H9 (cell line): ENCODE measurements at regions not wholly inside any gene's neighbourhood (a gene's known extent, or its start where the extent isn't known, plus 50 kb on each side); places are given as distances from the start of the nearest gene placed in this dataset.

ENCODE experiments used
- DNase-seq: peaks from one replicate; pipeline ENCODE4 v3.0.0-alpha.2; 2017
- H2AFZ ChIP-seq: one replicate; pipeline ENCODE4 v1.6.1; 2013; ENCODE audit warnings: mild to moderate bottlenecking, low read length, control low read depth, moderate library complexity
- H2AK5ac ChIP-seq: 2 replicates; pipeline ENCODE4 v1.6.1; 2013; ENCODE audit warnings: low read length, control low read depth, mixed read lengths; ENCODE audit not compliant: insufficient read length
- H2BK120ac ChIP-seq: one replicate; pipeline ENCODE4 v1.6.1; 2013; ENCODE audit warnings: low read depth, mild to moderate bottlenecking, low read length, control low read depth, inconsistent platforms; ENCODE audit not compliant: poor library complexity, severe bottlenecking
- H2BK12ac ChIP-seq: 2 replicates; pipeline ENCODE4 v1.6.1; 2013; ENCODE audit warnings: low read length, control low read depth, mixed read lengths, low read depth; ENCODE audit not compliant: insufficient read length
- H2BK15ac ChIP-seq: 2 replicates; pipeline ENCODE4 v1.6.1; 2013; ENCODE audit warnings: low read depth, low read length, control low read depth
- H2BK20ac ChIP-seq: one replicate; pipeline ENCODE4 v1.6.1; 2013; ENCODE audit warnings: low read depth, mild to moderate bottlenecking, low read length, control low read depth, inconsistent platforms; ENCODE audit not compliant: poor library complexity, severe bottlenecking
- H2BK5ac ChIP-seq: 2 replicates; pipeline ENCODE4 v1.6.1; 2013; ENCODE audit warnings: low read length, control low read depth, mixed read lengths; ENCODE audit not compliant: insufficient read length
- H3K14ac ChIP-seq: 2 replicates; pipeline ENCODE4 v1.6.1; 2013; ENCODE audit warnings: low read length, control low read depth; ENCODE audit not compliant: insufficient read depth
- H3K18ac ChIP-seq: 2 replicates; pipeline ENCODE4 v1.6.1; 2013; ENCODE audit warnings: low read depth, mild to moderate bottlenecking, mixed read lengths, low read length, control low read depth; ENCODE audit not compliant: insufficient read length
- H3K23ac ChIP-seq: 2 replicates; pipeline ENCODE4 v1.6.1; 2013; ENCODE audit warnings: low read length, control low read depth, mixed read lengths, low read depth; ENCODE audit not compliant: insufficient read length
- H3K23me2 ChIP-seq: 2 replicates; pipeline ENCODE4 v1.6.1; 2013; ENCODE audit warnings: low read depth, mild to moderate bottlenecking, mixed read lengths, low read length, control low read depth; ENCODE audit not compliant: insufficient read length, poor library complexity, severe bottlenecking
- H3K27ac ChIP-seq: 2 replicates; pipeline ENCODE4 v1.5.1; 2013; ENCODE audit warnings: low read length, control low read depth, mixed read lengths, low read depth; ENCODE audit not compliant: insufficient read length
- H3K27me3 ChIP-seq: 2 replicates; pipeline ENCODE4 v1.6.1; 2013; ENCODE audit warnings: low read length, control low read depth, inconsistent platforms; ENCODE audit not compliant: insufficient read depth
- H3K4ac ChIP-seq: 2 replicates; pipeline ENCODE4 v1.6.1; 2013; ENCODE audit warnings: low read depth, mild to moderate bottlenecking, control low read depth, inconsistent platforms, low read length, moderate library complexity
- H3K4me1 ChIP-seq: 2 replicates; pipeline ENCODE4 v1.6.1; 2013; ENCODE audit warnings: low read length, control low read depth, inconsistent platforms; ENCODE audit not compliant: insufficient read depth
- H3K4me2 ChIP-seq: 2 replicates; pipeline ENCODE4 v1.6.1; 2013; ENCODE audit warnings: low read length, control low read depth, mixed read lengths; ENCODE audit not compliant: insufficient read length, insufficient read depth
- H3K56ac ChIP-seq: 2 replicates; pipeline ENCODE4 v1.6.1; 2013; ENCODE audit warnings: low read depth, mild to moderate bottlenecking, mixed read lengths, low read length, control low read depth; ENCODE audit not compliant: insufficient read length
- H3K79me1 ChIP-seq: 2 replicates; pipeline ENCODE4 v1.6.1; 2013; ENCODE audit warnings: low read depth, mild to moderate bottlenecking, moderate library complexity, low read length, control low read depth, inconsistent platforms; ENCODE audit not compliant: insufficient read depth, poor library complexity, severe bottlenecking
- H3K79me2 ChIP-seq: 2 replicates; pipeline ENCODE4 v1.6.1; 2013; ENCODE audit warnings: low read length, control low read depth, inconsistent platforms; ENCODE audit not compliant: insufficient read depth
- H3K9ac ChIP-seq: 2 replicates; pipeline ENCODE4 v1.6.1; 2013; ENCODE audit warnings: low read length, control low read depth, mixed read lengths; ENCODE audit not compliant: insufficient read length; ENCODE audit errors: extremely low read depth
- H3K9me3 ChIP-seq: one replicate; pipeline ENCODE4 v1.6.1; 2013; ENCODE audit warnings: low read depth, low read length, inconsistent platforms; ENCODE audit not compliant: control insufficient read depth
- H3T11ph ChIP-seq: one replicate; pipeline ENCODE4 v1.6.1; 2013; ENCODE audit warnings: mild to moderate bottlenecking, low read length, control low read depth, inconsistent platforms
- H4K20me1 ChIP-seq: one replicate; pipeline ENCODE4 v1.6.1; 2013; ENCODE audit not compliant: control insufficient read depth, insufficient read length, insufficient read depth
- H4K5ac ChIP-seq: 2 replicates; pipeline ENCODE4 v1.6.1; 2013; ENCODE audit warnings: low read depth, mild to moderate bottlenecking, mixed read lengths, low read length, control low read depth; ENCODE audit not compliant: insufficient read length
- H4K8ac ChIP-seq: replicated peaks from 2 replicates; pipeline ENCODE4 v1.6.1; 2013; ENCODE audit warnings: low read length, control low read depth, mixed read lengths, low read depth; ENCODE audit not compliant: insufficient read length
- H4K91ac ChIP-seq: 2 replicates; pipeline ENCODE4 v1.6.1; 2013; ENCODE audit warnings: low read depth, mild to moderate bottlenecking, moderate library complexity, mixed read lengths, low read length, control low read depth; ENCODE audit not compliant: insufficient read length
- H3K27ac Mint-ChIP-seq, 3 experiments: 2 replicates in 2 of 3; 3 replicates in 1 of 3; pipeline ENCODE4 v1.8.0; 2020 to 2021; ENCODE audit warnings: mixed read lengths in 3 of 3, mild to moderate bottlenecking in 1 of 3, moderate library complexity in 1 of 3
- H3K27me3 Mint-ChIP-seq: 2 replicates; pipeline ENCODE4 v1.8.0; 2021; ENCODE audit warnings: low read depth, mild to moderate bottlenecking, moderate library complexity, mixed read lengths
- H3K36me3 Mint-ChIP-seq, 3 experiments: 2 replicates in 2 of 3; 3 replicates in 1 of 3; pipeline ENCODE4 v1.8.0; 2020 to 2021; ENCODE audit warnings: low read depth in 3 of 3, mixed read lengths in 3 of 3; ENCODE audit not compliant: insufficient read depth in 1 of 3
- H3K4me1 Mint-ChIP-seq, 2 experiments: 2 replicates each; pipeline ENCODE4 v1.8.0; 2020; ENCODE audit warnings: mixed read lengths in 2 of 2
- H3K4me3 Mint-ChIP-seq, 2 experiments: 2 replicates in 1 of 2; 3 replicates in 1 of 2; pipeline ENCODE4 v1.8.0; 2020 to 2021; ENCODE audit warnings: mild to moderate bottlenecking in 2 of 2, mixed read lengths in 2 of 2, moderate library complexity in 1 of 2
- H3K9me3 Mint-ChIP-seq, 2 experiments: 2 replicates in 1 of 2; 3 replicates in 1 of 2; pipeline ENCODE4 v1.8.0; 2020; ENCODE audit warnings: mild to moderate bottlenecking in 2 of 2, mixed read lengths in 2 of 2, moderate library complexity in 1 of 2
- WGBS: extraction: QIAGEN DNeasy Blood & Tissue Kit; methylation state at CpG from one replicate; pipeline ENCODE4 v1.1.7; 2013; ENCODE audit warnings: missing lambda C conversion rate, low lambda C conversion rate, mixed read lengths; ENCODE audit not compliant: insufficient read length; ENCODE audit errors: extremely low coverage; 5-methylcytosine and 5-hydroxymethylcytosine counted together
- TF ChIP-seq, protein P1 (sequence below): fragments of 200-600 bp; sonication (generic); conservative IDR thresholded peaks from 3 replicates; pipeline ENCODE4 v1.8.0; 2021; ENCODE audit warnings: antibody characterized with exemption, mild to moderate bottlenecking

DNA sequence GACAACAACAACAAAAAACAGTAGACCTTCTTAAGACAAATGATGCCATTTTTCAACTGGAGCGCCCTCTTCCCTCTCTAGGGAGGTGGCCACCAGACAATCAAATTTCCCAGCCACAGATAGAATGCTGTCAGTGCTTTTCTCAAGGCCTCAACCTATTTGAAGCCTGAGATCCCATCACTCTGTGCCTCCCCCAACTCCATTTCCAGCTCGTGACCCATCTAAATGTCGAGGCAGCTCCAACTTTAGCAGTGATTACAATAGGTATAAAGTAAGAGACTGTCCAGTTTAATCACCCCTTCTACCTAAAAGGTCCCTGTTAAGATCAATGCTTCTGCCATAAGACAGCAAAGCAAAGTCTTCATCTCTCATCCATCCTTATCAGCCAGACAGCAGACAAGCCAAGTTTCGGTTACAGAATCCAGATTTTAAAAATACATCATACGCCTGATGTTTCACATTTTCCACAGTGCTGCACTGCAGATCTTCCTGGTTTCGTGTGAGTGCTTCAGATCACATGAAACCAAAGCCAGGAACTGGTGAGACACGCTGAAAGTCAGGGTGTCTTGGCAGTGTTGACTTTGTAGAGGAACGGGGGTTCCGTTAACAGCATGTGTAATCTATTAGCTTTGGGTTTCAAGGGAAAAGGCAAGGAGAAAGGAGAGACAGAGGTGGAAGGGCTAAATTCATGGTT is 447.8 kb downstream of the ENC1 start:
- no peak for DNase-seq
- no peak overlapping the region for H4K5ac ChIP-seq
- no peak overlapping the region for H3K23ac ChIP-seq
- no peak overlapping the region for H4K8ac ChIP-seq
- H3K4me1 Mint-ChIP-seq: peaks cover 2 to 4% of the 10 kb centered on the region in 2 experiments
- H2BK12ac ChIP-seq: no peak overlapping the region
- H3K4me2 ChIP-seq: no peak overlapping the region
- H2AFZ ChIP-seq: no peak overlapping the region
- peaks cover 0 to 5% (median 0%) of the 10 kb centered on the region in 3 experiments; a peak in 1 of 7 replicates for H3K36me3 Mint-ChIP-seq
- H2BK15ac ChIP-seq: no peak overlapping the region
- no peak overlapping the region for H3K9ac ChIP-seq
- WGBS: no CpG with 5 or more reads among the region's 9 CpGs
- TF ChIP-seq, protein P1, sequence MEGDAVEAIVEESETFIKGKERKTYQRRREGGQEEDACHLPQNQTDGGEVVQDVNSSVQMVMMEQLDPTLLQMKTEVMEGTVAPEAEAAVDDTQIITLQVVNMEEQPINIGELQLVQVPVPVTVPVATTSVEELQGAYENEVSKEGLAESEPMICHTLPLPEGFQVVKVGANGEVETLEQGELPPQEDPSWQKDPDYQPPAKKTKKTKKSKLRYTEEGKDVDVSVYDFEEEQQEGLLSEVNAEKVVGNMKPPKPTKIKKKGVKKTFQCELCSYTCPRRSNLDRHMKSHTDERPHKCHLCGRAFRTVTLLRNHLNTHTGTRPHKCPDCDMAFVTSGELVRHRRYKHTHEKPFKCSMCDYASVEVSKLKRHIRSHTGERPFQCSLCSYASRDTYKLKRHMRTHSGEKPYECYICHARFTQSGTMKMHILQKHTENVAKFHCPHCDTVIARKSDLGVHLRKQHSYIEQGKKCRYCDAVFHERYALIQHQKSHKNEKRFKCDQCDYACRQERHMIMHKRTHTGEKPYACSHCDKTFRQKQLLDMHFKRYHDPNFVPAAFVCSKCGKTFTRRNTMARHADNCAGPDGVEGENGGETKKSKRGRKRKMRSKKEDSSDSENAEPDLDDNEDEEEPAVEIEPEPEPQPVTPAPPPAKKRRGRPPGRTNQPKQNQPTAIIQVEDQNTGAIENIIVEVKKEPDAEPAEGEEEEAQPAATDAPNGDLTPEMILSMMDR: no peak
- H2BK120ac ChIP-seq: no peak overlapping the region
- no peaks in the 10 kb centered on the region for H4K20me1 ChIP-seq
- no peaks in the 10 kb centered on the region for H3K4me1 ChIP-seq
- no peaks in the 10 kb centered on the region for H3K23me2 ChIP-seq
- H3K27me3 ChIP-seq: no peaks in the 10 kb centered on the region
- no peak overlapping the region for H3K27ac ChIP-seq
- H3K27ac Mint-ChIP-seq: no peak overlapping the region
- no peak overlapping the region for H3K4me3 Mint-ChIP-seq
- H3K27me3 Mint-ChIP-seq: no peaks in the 10 kb centered on the region
- H4K91ac ChIP-seq: no peak overlapping the region
- H3K18ac ChIP-seq: no peak overlapping the region
- H3K79me2 ChIP-seq: no peaks in the 10 kb centered on the region
- H3K79me1 ChIP-seq: no peaks in the 10 kb centered on the region
- no peaks in the 10 kb centered on the region for H3K9me3 ChIP-seq
- no peak overlapping the region for H2AK5ac ChIP-seq
- H3K9me3 Mint-ChIP-seq: no peaks in the 10 kb centered on the region
- H3K14ac ChIP-seq: no peak overlapping the region
- no peak overlapping the region for H3K56ac ChIP-seq
- H3K4ac ChIP-seq: no peak overlapping the region
- H2BK5ac ChIP-seq: no peak overlapping the region
- no peak overlapping the region for H2BK20ac ChIP-seq
- H3T11ph ChIP-seq: no peak overlapping the region
